K562 (cell line): ENCODE measurements at regions not wholly inside any gene's neighbourhood (a gene's known extent, or its start where the extent isn't known, plus 50 kb on each side); places are given as distances from the start of the nearest gene placed in this dataset.

Source experiments
- ATAC-seq: fragments of 200-7000 bp; cut with Tn5 transposase; 3 replicates; pipeline ENCODE4 v1.9.1; 2020; ENCODE audit warnings: moderate library complexity
- BruUV-seq: library from RNA; stranded (reverse); fragments of 400-500 nt; replicated peaks from 2 replicates; lab custom pipeline; 2021; lab: Mats Ljungman, UMichigan
- CTCF ChIA-PET: fragments of 300-600 bp; formaldehyde crosslinking; extraction: SDS; loops from one replicate; lab custom pipeline; 2021; ENCODE audit warnings: low intra/inter-chr PET ratio; lab: Yijun Ruan, JAX
- POLR2A ChIA-PET: fragments of 300-600, 350-650 bp; sonication (Branson Sonifier 250); formaldehyde crosslinking; extraction: SDS; loops from one replicate; lab custom pipeline; 2021; ENCODE audit warnings: antibody characterized with exemption, inconsistent platforms; lab: Yijun Ruan, JAX
- DNase-seq, 4 experiments: peaks; one replicate each; pipeline versions ENCODE4 v3.0.0 to v3.0.0-alpha.2; 2011 to 2018; ENCODE audit warnings: low spot score in 3 of 4, mixed read lengths in 3 of 4; ENCODE audit errors: extremely low read depth in 1 of 4
- FAIRE-seq: peaks from 2 replicates; lab custom pipeline; 2011; peaks lifted over from hg19 to GRCh38; lab: Jason Lieb, UNC
- H2AFZ ChIP-seq: 2 replicates; pipeline ENCODE4 v1.6.0; 2011; ENCODE audit warnings: low read depth, low read length, control low read depth, inconsistent platforms
- H3K27ac ChIP-seq: fragments of 200-600 bp; 3 replicates; pipeline ENCODE4 v1.8.0; 2011; ENCODE audit warnings: low read depth, mild to moderate bottlenecking, control low read depth, inconsistent platforms, low read length, moderate library complexity, mixed read lengths; ENCODE audit errors: extremely low read depth
- H3K27me3 ChIP-seq, 2 experiments: fragments of 300-600 bp in 1 of 2; 2 replicates in 1 of 2; 3 replicates in 1 of 2; pipeline versions ENCODE4 v1.6.0 to v1.8.0; 2011; ENCODE audit warnings: inconsistent platforms in 2 of 2, low read length in 2 of 2, mild to moderate bottlenecking in 1 of 2, mixed read lengths in 1 of 2, moderate library complexity in 1 of 2; ENCODE audit not compliant: control insufficient read depth in 2 of 2, insufficient read depth in 2 of 2
- H3K36me3 ChIP-seq: fragments of 300-600 bp; 3 replicates; pipeline ENCODE4 v1.8.0; 2011; ENCODE audit warnings: mild to moderate bottlenecking, low read length, inconsistent platforms; ENCODE audit not compliant: control insufficient read depth, insufficient read depth
- H3K4me1 ChIP-seq, 2 experiments: fragments of 200-600 bp in 1 of 2; replicated peaks in 1 of 2; 2 replicates in 1 of 2; 3 replicates in 1 of 2; pipeline versions ENCODE4 v1.5.1 to v1.8.0; 2011; ENCODE audit warnings: inconsistent platforms in 2 of 2, low read length in 2 of 2, mild to moderate bottlenecking in 1 of 2, mixed read lengths in 1 of 2, moderate library complexity in 1 of 2; ENCODE audit not compliant: control insufficient read depth in 2 of 2, insufficient read depth in 2 of 2
- H3K4me2 ChIP-seq: 2 replicates; pipeline ENCODE4 v1.6.1; 2011; ENCODE audit warnings: low read length, control low read depth, inconsistent platforms, mixed read lengths; ENCODE audit not compliant: insufficient read depth
- H3K4me3 ChIP-seq: fragments of 200-600 bp; sonication (generic), shearing (Covaris generic); 2 replicates; pipeline ENCODE4 v1.5.1; 2016; ENCODE audit warnings: control low read depth, inconsistent platforms
- H3K79me2 ChIP-seq: fragments of 200-600 bp; 3 replicates; pipeline ENCODE4 v1.8.0; 2011; ENCODE audit warnings: low read length, inconsistent platforms; ENCODE audit not compliant: control insufficient read depth, insufficient read depth
- H3K9ac ChIP-seq, 2 experiments: 2 replicates each; pipeline versions ENCODE4 v1.6.0 to v1.6.1; 2011; ENCODE audit warnings: low read depth in 2 of 2, low read length in 2 of 2, control low read depth in 1 of 2, inconsistent platforms in 1 of 2, mild to moderate bottlenecking in 1 of 2, mixed read lengths in 1 of 2; ENCODE audit not compliant: insufficient read depth in 1 of 2
- H3K9me1 ChIP-seq: one replicate; pipeline ENCODE4 v1.6.0; 2011; ENCODE audit warnings: inconsistent platforms, mild to moderate bottlenecking, low read length, moderate library complexity; ENCODE audit not compliant: control insufficient read depth, insufficient read depth
- H3K9me3 ChIP-seq: replicated peaks from 2 replicates; pipeline ENCODE4 v1.5.1; 2011; ENCODE audit warnings: low read depth, low read length, inconsistent platforms; ENCODE audit not compliant: control insufficient read depth, insufficient read depth
- H4K20me1 ChIP-seq: replicated peaks from 2 replicates; pipeline ENCODE4 v1.6.1; 2011; ENCODE audit warnings: low read length, inconsistent platforms, mixed read lengths; ENCODE audit not compliant: control insufficient read depth, insufficient read depth
- ARHGAP35 ChIP-seq: fragments of 450-650 bp; IDR thresholded peaks from 2 replicates; pipeline ENCODE4 v1.6.1; 2018; ENCODE audit not compliant: partially characterized antibody
- CHD2 ChIP-seq: IDR thresholded peaks from 2 replicates; pipeline ENCODE4 v1.6.1; 2011; ENCODE audit warnings: low read depth, low read length
- EHMT2 ChIP-seq: fragments of 450-650 bp; IDR thresholded peaks from 2 replicates; pipeline ENCODE4 v1.6.1; 2018; ENCODE audit warnings: antibody characterized with exemption
- ETS1 ChIP-seq: conservative IDR thresholded peaks from 2 replicates; pipeline ENCODE4 v1.6.1; 2011; ENCODE audit warnings: low read depth, mild to moderate bottlenecking, low read length; ENCODE audit not compliant: control insufficient read depth
- HMG20B ChIP-seq: fragments of 250-450 bp; sonication (Bioruptor Pico); IDR thresholded peaks from 2 replicates; pipeline ENCODE4 v1.5.0; 2021; ENCODE audit warnings: mild to moderate bottlenecking
- RBM22 ChIP-seq: fragments of 200-400 bp; formaldehyde crosslinking; IDR thresholded peaks from 2 replicates; pipeline ENCODE4 v1.6.1; 2018; ENCODE audit warnings: low read length, low read depth; ENCODE audit not compliant: poor library complexity, severe bottlenecking
- ZNF239 ChIP-seq: fragments of 250-450 bp; sonication (Bioruptor Pico); IDR thresholded peaks from 2 replicates; pipeline ENCODE4 v1.4.0; 2020; ENCODE audit warnings: mild to moderate bottlenecking
- ZNF277 ChIP-seq: fragments of 250-450 bp; sonication (Bioruptor Pico); IDR thresholded peaks from 2 replicates; pipeline ENCODE4 v1.8.0; 2022; ENCODE audit warnings: inconsistent platforms, mild to moderate bottlenecking, moderate library complexity, borderline replicate concordance
- ZNF668 ChIP-seq: fragments of 250-450 bp; sonication (Bioruptor Pico); IDR thresholded peaks from 2 replicates; pipeline ENCODE4 v1.8.0; 2022; ENCODE audit warnings: mild to moderate bottlenecking, inconsistent platforms
- WGBS: fragments of 100-300 bp; shearing (Covaris generic); methylation state at CpG from one replicate; pipeline ENCODE4 v1.1.6; 2016; ENCODE audit warnings: low coverage, mixed read lengths; ENCODE audit not compliant: insufficient coverage; ENCODE audit errors: missing lambda C conversion rate; 5-methylcytosine and 5-hydroxymethylcytosine counted together
- in situ Hi-C: fragments of 300-500 bp; cut with MboI; formaldehyde crosslinking; loops from 4 replicates; pipeline ENCODE4 v1.15.0; 2018; ENCODE audit warnings: inconsistent platforms, mixed read lengths
- intact Hi-C: fragments of 100-400 bp; cut with micrococcal nuclease; formaldehyde crosslinking; loops from 2 replicates; pipeline ENCODE4 v1.14.2; 2022
- TF ChIP-seq, protein P1 (sequence below): fragments of 250-450 bp; sonication (Bioruptor Pico); IDR thresholded peaks from 2 replicates; pipeline ENCODE4 v1.4.0; 2020

DNA sequence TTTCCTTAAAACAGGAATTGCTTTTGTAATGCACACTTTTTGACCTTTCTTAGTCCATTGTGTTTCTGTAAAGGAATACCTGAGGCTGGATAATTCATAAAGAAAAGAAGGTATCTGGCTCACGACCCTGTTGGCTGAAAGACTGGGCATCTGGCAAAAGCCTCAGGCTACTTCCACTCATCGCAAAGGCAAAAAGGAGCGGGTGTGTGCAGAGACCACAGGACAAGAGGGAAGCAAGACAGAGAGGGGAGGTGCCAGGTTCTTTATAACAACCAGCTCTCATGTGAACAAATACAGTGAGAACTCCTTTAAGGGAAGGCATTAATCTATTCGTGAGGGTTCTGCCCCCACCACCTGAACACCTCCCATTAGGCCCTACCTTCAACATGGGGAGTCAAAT lies 182.1 kb downstream of the C12orf50 start:
- Histone ChIP-seq H3K4me3 (no peak overlapping the region), H2AFZ (no peak overlapping the region), H3K36me3 (no peaks in the 10 kb centered on the region)

More for the DNA sequence above, 182.1 kb downstream of the C12orf50 start:
- BruUV-seq, result no TSS peak
- Histone ChIP-seq H4K20me1 (no peaks in the 10 kb centered on the region), H3K79me2 (no peaks in the 10 kb centered on the region), H3K9me1 (no peaks in the 10 kb centered on the region), H3K4me2 (no peak overlapping the region), H3K4me1 (no peaks in the 10 kb centered on the region), H3K9ac (no peak overlapping the region), H3K27ac (no peak overlapping the region), H3K27me3 (no peaks in the 10 kb centered on the region), H3K9me3 (no peaks in the 10 kb centered on the region)
- TF ChIP-seq HMG20B (CRISPR knock-in tag) (no peak), ZNF668 (CRISPR knock-in tag) (no peak), EHMT2 (no peak), ARHGAP35 (no peak), CHD2 (no peak), ETS1 (no peak), ZNF239 (no peak), RBM22 (no peak), ZNF277 (CRISPR knock-in tag) (no peak)
- TF ChIP-seq, protein P1, sequence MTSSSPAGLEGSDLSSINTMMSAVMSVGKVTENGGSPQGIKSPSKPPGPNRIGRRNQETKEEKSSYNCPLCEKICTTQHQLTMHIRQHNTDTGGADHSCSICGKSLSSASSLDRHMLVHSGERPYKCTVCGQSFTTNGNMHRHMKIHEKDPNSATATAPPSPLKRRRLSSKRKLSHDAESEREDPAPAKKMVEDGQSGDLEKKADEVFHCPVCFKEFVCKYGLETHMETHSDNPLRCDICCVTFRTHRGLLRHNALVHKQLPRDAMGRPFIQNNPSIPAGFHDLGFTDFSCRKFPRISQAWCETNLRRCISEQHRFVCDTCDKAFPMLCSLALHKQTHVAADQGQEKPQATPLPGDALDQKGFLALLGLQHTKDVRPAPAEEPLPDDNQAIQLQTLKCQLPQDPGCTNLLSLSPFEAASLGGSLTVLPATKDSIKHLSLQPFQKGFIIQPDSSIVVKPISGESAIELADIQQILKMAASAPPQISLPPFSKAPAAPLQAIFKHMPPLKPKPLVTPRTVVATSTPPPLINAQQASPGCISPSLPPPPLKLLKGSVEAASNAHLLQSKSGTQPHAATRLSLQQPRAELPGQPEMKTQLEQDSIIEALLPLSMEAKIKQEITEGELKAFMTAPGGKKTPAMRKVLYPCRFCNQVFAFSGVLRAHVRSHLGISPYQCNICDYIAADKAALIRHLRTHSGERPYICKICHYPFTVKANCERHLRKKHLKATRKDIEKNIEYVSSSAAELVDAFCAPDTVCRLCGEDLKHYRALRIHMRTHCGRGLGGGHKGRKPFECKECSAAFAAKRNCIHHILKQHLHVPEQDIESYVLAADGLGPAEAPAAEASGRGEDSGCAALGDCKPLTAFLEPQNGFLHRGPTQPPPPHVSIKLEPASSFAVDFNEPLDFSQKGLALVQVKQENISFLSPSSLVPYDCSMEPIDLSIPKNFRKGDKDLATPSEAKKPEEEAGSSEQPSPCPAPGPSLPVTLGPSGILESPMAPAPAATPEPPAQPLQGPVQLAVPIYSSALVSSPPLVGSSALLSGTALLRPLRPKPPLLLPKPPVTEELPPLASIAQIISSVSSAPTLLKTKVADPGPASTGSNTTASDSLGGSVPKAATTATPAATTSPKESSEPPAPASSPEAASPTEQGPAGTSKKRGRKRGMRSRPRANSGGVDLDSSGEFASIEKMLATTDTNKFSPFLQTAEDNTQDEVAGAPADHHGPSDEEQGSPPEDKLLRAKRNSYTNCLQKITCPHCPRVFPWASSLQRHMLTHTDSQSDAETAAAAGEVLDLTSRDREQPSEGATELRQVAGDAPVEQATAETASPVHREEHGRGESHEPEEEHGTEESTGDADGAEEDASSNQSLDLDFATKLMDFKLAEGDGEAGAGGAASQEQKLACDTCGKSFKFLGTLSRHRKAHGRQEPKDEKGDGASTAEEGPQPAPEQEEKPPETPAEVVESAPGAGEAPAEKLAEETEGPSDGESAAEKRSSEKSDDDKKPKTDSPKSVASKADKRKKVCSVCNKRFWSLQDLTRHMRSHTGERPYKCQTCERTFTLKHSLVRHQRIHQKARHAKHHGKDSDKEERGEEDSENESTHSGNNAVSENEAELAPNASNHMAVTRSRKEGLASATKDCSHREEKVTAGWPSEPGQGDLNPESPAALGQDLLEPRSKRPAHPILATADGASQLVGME (CRISPR knock-in tag), result no peak
- 0% methylated on average over 4 of the region's 4 CpGs for WGBS
- DNase-seq (no peak), FAIRE-seq (no peak), ATAC-seq (no peak)
- ChIA-PET POLR2A (no interaction called here), CTCF (no interaction called here)
- intact Hi-C loops, result loop anchor here (10.0 kb wide), 1 partner anchor 148 kb away; no protein-coding TSS in a partner anchor
- in situ Hi-C loops, result no loop called here
